ENCODE measurements at regions not wholly inside any gene's neighbourhood (a gene's known extent, or its start where the extent isn't known, plus 50 kb on each side); places are given as distances from the start of the nearest gene placed in this dataset.

GRCh38 chr1:228975238-228975907, 240.1 kb downstream of the RHOU start:
- intact Hi-C loops (cut with micrococcal nuclease), result no loop called here
- Mint-ChIP-seq H3K4me1 (no peaks in the 10 kb centered on the region), H3K36me3 (ENCODE audit: low read depth) (no peaks in the 10 kb centered on the region), H3K27ac (no peak overlapping the region), H3K4me3 (no peak overlapping the region), H3K9me3 (no peaks in the 10 kb centered on the region), H3K27me3 (peaks cover 4% of the 10 kb centered on the region)
- DNase-seq, result no peak

- Mint-ChIP-seq H3K4me3 (no peak overlapping the region), H3K9me3 (no peaks in the 10 kb centered on the region), H3K36me3 (ENCODE audit: low read depth) (no peaks in the 10 kb centered on the region), H3K4me1 (no peaks in the 10 kb centered on the region), H3K27ac (no peak overlapping the region), H3K27me3 (peaks cover 3% of the 10 kb centered on the region)
- intact Hi-C loops (cut with micrococcal nuclease), result no loop called here
- DNase-seq, result no peak
Observed at GRCh38 chr1:228976316-228976715, 241.0 kb downstream of the RHOU start.

DNA sequence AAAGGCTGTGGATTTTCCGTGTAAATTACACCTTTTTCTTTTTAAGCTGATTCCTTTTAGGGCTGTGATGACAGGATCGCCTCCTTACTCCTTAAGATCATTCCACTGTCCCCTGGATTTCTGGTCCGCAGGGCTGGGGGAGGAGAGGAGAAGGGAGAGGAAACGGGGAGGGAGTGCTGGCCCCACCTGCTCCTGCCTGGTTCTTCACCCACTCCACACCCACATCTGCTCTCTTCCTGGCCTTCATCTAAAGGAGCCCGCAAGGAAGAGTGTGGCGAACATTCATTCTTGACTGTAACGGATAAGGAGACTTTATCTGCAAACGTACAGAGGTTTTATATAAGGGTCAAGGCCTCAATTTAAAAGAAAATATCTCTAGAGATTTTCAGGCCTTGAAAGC, 242.0 kb downstream of the RHOU start:
- intact Hi-C loops (cut with micrococcal nuclease), result no loop called here
- no peak overlapping the region for H3K4me3 Mint-ChIP-seq
- DNase-seq, result no peak

GRCh38 chr1:228977741-228978140, 242.5 kb downstream of the RHOU start:
- peaks cover 3% of the 10 kb centered on the region for H3K27me3 Mint-ChIP-seq
- intact Hi-C loops (cut with micrococcal nuclease), result no loop called here
- no peak for DNase-seq
- H3K36me3 Mint-ChIP-seq (ENCODE audit: low read depth), result no peaks in the 10 kb centered on the region
- H3K4me1 Mint-ChIP-seq, result no peaks in the 10 kb centered on the region
- H3K27ac Mint-ChIP-seq, result no peak overlapping the region
- no peaks in the 10 kb centered on the region for H3K9me3 Mint-ChIP-seq
- H3K4me3 Mint-ChIP-seq, result no peak overlapping the region

More for the DNA sequence above, 242.0 kb downstream of the RHOU start:
- Mint-ChIP-seq H3K27ac (no peak overlapping the region), H3K9me3 (no peaks in the 10 kb centered on the region), H3K36me3 (ENCODE audit: low read depth) (no peaks in the 10 kb centered on the region), H3K27me3 (peaks cover 3% of the 10 kb centered on the region), H3K4me1 (no peaks in the 10 kb centered on the region)

GRCh38 chr1:228978484-228979324, 243.4 kb downstream of the RHOU start:
- no peak for DNase-seq
- H3K4me3 Mint-ChIP-seq, result no peak overlapping the region
- no peaks in the 10 kb centered on the region for H3K4me1 Mint-ChIP-seq
- no peak overlapping the region for H3K27ac Mint-ChIP-seq
- H3K36me3 Mint-ChIP-seq (ENCODE audit: low read depth), result no peaks in the 10 kb centered on the region
- no peaks in the 10 kb centered on the region for H3K9me3 Mint-ChIP-seq
- intact Hi-C loops (cut with micrococcal nuclease), result no loop called here
- peaks cover 3% of the 10 kb centered on the region for H3K27me3 Mint-ChIP-seq

GRCh38 chr1:228979325-228979699, 244.0 kb downstream of the RHOU start:
- DNase-seq, result no peak
- H3K4me3 Mint-ChIP-seq, result no peak overlapping the region
- H3K27me3 Mint-ChIP-seq, result peaks cover 3% of the 10 kb centered on the region
- no peaks in the 10 kb centered on the region for H3K36me3 Mint-ChIP-seq (ENCODE audit: low read depth)
- H3K9me3 Mint-ChIP-seq, result no peaks in the 10 kb centered on the region
- intact Hi-C loops (cut with micrococcal nuclease), result no loop called here
- H3K4me1 Mint-ChIP-seq, result no peaks in the 10 kb centered on the region
- no peak overlapping the region for H3K27ac Mint-ChIP-seq

DNA sequence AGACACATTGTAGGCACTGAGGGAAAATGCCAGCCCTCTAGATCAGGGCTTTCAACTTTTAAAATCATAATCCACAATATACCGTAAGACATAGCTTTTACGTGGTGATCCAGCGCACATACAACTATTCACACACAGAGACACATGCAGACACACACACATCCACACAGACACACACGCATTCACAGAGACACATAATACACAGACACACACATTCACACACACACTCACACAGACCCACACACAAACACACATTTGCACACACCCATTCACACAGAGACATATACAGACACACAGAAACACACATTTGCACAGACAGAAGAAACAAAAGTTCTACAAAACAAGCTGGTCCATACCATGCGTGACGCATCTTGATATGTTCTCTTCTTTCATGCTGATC, 244.5 kb downstream of the RHOU start:
- Mint-ChIP-seq H3K4me1 (no peaks in the 10 kb centered on the region), H3K27me3 (peaks cover 3% of the 10 kb centered on the region), H3K27ac (no peak overlapping the region), H3K9me3 (no peaks in the 10 kb centered on the region), H3K4me3 (no peak overlapping the region), H3K36me3 (ENCODE audit: low read depth) (no peaks in the 10 kb centered on the region)
- intact Hi-C loops (cut with micrococcal nuclease), result no loop called here
- DNase-seq, result no peak

- Mint-ChIP-seq H3K36me3 (ENCODE audit: low read depth) (no peaks in the 10 kb centered on the region), H3K27ac (no peak overlapping the region), H3K4me1 (no peaks in the 10 kb centered on the region), H3K9me3 (no peaks in the 10 kb centered on the region), H3K4me3 (no peak overlapping the region), H3K27me3 (peaks cover 3% of the 10 kb centered on the region)
- DNase-seq, result no peak
- intact Hi-C loops (cut with micrococcal nuclease), result no loop called here
Observed at GRCh38 chr1:228980232-228980937, 245.1 kb downstream of the RHOU start.

DNA sequence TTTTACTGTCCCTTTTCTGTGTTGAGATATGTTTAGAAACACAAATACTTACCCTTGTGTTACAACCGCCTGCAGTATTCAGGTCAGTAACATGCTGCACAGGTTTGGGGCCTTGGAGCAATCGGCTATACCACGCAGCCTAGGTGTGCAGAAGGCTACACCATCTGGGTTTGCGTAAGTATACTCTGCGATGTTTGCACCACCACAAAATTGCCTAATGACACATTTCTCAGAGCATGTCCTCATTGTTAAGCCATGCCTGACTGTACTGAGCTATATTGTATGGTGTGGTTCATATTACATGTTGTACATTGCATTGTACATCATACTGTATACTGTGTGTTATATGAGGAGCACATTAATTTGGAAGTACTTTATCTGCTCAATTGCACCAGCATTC, 247.4 kb downstream of the RHOU start:
- DNase-seq, result no peak
- H3K27ac Mint-ChIP-seq, result no peak overlapping the region
- intact Hi-C loops (cut with micrococcal nuclease), result no loop called here
- H3K4me3 Mint-ChIP-seq, result no peak overlapping the region
- no peaks in the 10 kb centered on the region for H3K4me1 Mint-ChIP-seq
- peaks cover 2% of the 10 kb centered on the region for H3K27me3 Mint-ChIP-seq
- no peaks in the 10 kb centered on the region for H3K9me3 Mint-ChIP-seq
- no peaks in the 10 kb centered on the region for H3K36me3 Mint-ChIP-seq (ENCODE audit: low read depth)

GRCh38 chr1:228983231-228983660, 248.0 kb downstream of the RHOU start:
- DNase-seq, result no peak
- Mint-ChIP-seq H3K27me3 (no peaks in the 10 kb centered on the region), H3K27ac (no peak overlapping the region), H3K4me1 (no peaks in the 10 kb centered on the region), H3K36me3 (ENCODE audit: low read depth) (no peaks in the 10 kb centered on the region), H3K9me3 (no peaks in the 10 kb centered on the region), H3K4me3 (no peak overlapping the region)
- intact Hi-C loops (cut with micrococcal nuclease), result no loop called here

- Mint-ChIP-seq H3K27me3 (no peaks in the 10 kb centered on the region), H3K27ac (no peak overlapping the region), H3K36me3 (ENCODE audit: low read depth) (no peaks in the 10 kb centered on the region), H3K4me3 (no peak overlapping the region), H3K4me1 (no peaks in the 10 kb centered on the region), H3K9me3 (no peaks in the 10 kb centered on the region)
- intact Hi-C loops (cut with micrococcal nuclease), result no loop called here
- DNase-seq, result no peak
Observed at GRCh38 chr1:228983661-228984060, 248.4 kb downstream of the RHOU start.

DNA sequence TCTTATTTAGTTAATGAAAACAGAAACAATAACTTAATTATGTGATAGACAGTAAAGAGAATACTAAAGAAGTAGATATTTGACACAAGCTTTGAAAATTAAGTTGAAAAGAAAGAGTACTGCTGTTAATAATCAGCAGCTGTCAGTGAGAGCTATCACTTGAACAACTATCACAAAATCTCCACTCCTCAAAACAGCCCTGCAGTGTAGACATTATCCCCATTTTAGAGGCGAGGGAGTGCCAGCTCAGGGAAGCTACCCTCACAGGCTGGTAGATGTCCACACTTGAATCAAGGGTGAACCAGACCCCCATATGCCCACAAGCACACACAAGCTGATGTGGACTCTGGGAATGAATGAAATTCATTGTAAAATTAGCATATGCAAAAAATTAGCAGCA, 248.8 kb downstream of the RHOU start:
- Mint-ChIP-seq H3K9me3 (no peaks in the 10 kb centered on the region), H3K4me3 (no peak overlapping the region), H3K27me3 (no peaks in the 10 kb centered on the region), H3K36me3 (ENCODE audit: low read depth) (no peaks in the 10 kb centered on the region), H3K27ac (no peak overlapping the region), H3K4me1 (peaks cover 1% of the 10 kb centered on the region)
- intact Hi-C loops (cut with micrococcal nuclease), result no loop called here
- no peak for DNase-seq

- H3K4me1 Mint-ChIP-seq, result peaks cover 3% of the 10 kb centered on the region
- H3K27me3 Mint-ChIP-seq, result no peaks in the 10 kb centered on the region
- H3K27ac Mint-ChIP-seq, result no peak overlapping the region
- intact Hi-C loops (cut with micrococcal nuclease), result no loop called here
- H3K36me3 Mint-ChIP-seq (ENCODE audit: low read depth), result no peaks in the 10 kb centered on the region
- H3K9me3 Mint-ChIP-seq, result no peaks in the 10 kb centered on the region
- no peak for DNase-seq
- no peak overlapping the region for H3K4me3 Mint-ChIP-seq
Observed at GRCh38 chr1:228984646-228985631, 249.7 kb downstream of the RHOU start.

Measured in activated CD4-positive, alpha-beta T cell treated with anti-CD3 and anti-CD28 coated beads, Interleukin-2, amount 10 ng/mL, durations not matched to agents 24 days and 14 days (primary cell).